DND-41 (cell line): ENCODE measurements at regions not wholly inside any gene's neighbourhood (a gene's known extent, or its start where the extent isn't known, plus 50 kb on each side); places are given as distances from the start of the nearest gene placed in this dataset.

Experiments
- ATAC-seq: fragments of 200-7000 bp; cut with Tn5 transposase; 3 replicates; pipeline ENCODE4 v1.9.1; 2021; ENCODE audit warnings: low read depth; ENCODE audit not compliant: insufficient read depth
- DNase-seq: peaks from one replicate; pipeline ENCODE4 v3.0.0-alpha.2; 2020
- H2AFZ ChIP-seq: 2 replicates; pipeline ENCODE4 v1.6.0; 2012; ENCODE audit warnings: low read depth, low read length
- H3K27ac ChIP-seq: 2 replicates; pipeline ENCODE4 v1.5.1; 2012; ENCODE audit warnings: low read length, inconsistent platforms
- H3K27me3 ChIP-seq: fragments of 200-600 bp; sonication (generic); 2 replicates; pipeline ENCODE4 v1.6.0; 2012; ENCODE audit warnings: low read length, mild to moderate bottlenecking, inconsistent platforms; ENCODE audit not compliant: insufficient read depth, poor library complexity
- H3K36me3 ChIP-seq: 2 replicates; pipeline ENCODE4 v1.5.1; 2012; ENCODE audit warnings: low read length, inconsistent platforms; ENCODE audit not compliant: insufficient read depth
- H3K4me1 ChIP-seq: 2 replicates; pipeline ENCODE4 v1.5.1; 2012; ENCODE audit warnings: mild to moderate bottlenecking, low read length; ENCODE audit not compliant: insufficient read depth
- H3K4me2 ChIP-seq: 2 replicates; pipeline ENCODE4 v1.6.0; 2012; ENCODE audit warnings: mild to moderate bottlenecking, moderate library complexity, low read length, inconsistent platforms; ENCODE audit not compliant: insufficient read depth
- H3K4me3 ChIP-seq, 2 experiments: fragments of 200-600 bp in 1 of 2; shearing (Covaris generic) in 1 of 2; 2 replicates each; pipeline ENCODE4 v1.5.1; 2012 to 2016; ENCODE audit warnings: inconsistent platforms in 2 of 2, low read length in 2 of 2, mild to moderate bottlenecking in 2 of 2, low read depth in 1 of 2, moderate library complexity in 1 of 2
- H3K79me2 ChIP-seq: 2 replicates; pipeline ENCODE4 v1.6.0; 2012; ENCODE audit warnings: low read length, inconsistent platforms; ENCODE audit not compliant: insufficient read depth
- H3K9ac ChIP-seq: 2 replicates; pipeline ENCODE4 v1.6.0; 2012; ENCODE audit warnings: low read depth, mild to moderate bottlenecking, inconsistent platforms, low read length, moderate library complexity
- H3K9me3 ChIP-seq: 2 replicates; pipeline ENCODE4 v1.5.1; 2012; ENCODE audit warnings: low read length, moderate library complexity, mild to moderate bottlenecking, inconsistent platforms; ENCODE audit not compliant: insufficient read depth, severe bottlenecking
- H4K20me1 ChIP-seq: 2 replicates; pipeline ENCODE4 v1.6.0; 2012; ENCODE audit warnings: low read length; ENCODE audit not compliant: insufficient read depth
- EZH2 ChIP-seq: IDR thresholded peaks from 3 replicates; pipeline ENCODE4 v1.6.1; 2012; ENCODE audit warnings: borderline replicate concordance, low read depth, mild to moderate bottlenecking, moderate library complexity, low read length, inconsistent platforms; ENCODE audit not compliant: severe bottlenecking
- TF ChIP-seq, protein P1 (sequence below): IDR thresholded peaks from 2 replicates; pipeline ENCODE4 v1.5.1; 2012; ENCODE audit warnings: borderline replicate concordance, low read length, moderate library complexity, mild to moderate bottlenecking; ENCODE audit not compliant: poor library complexity, severe bottlenecking; ENCODE audit errors: extremely low read depth

DNA sequence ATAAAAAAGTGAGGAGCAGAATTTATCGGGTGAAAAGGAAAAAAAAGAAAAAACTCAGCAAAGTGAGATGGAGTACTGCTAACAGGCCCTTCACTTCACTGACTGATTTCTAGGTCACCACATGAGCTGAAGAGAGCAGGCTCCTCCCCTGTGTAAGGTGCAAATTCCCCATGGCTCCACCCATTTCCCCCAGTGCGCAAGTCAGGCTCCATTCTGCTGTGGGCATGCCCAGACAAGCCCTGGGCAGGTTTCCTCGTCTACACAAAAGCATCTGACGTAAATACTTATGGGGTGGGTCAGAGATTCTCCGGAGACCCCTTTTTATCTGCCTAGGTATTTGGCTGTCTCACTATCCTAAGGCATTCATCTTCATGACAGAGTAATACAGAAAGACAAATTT, 157.9 kb downstream of the MAGEB5 start:
- Histone ChIP-seq H3K79me2 (no peaks in the 10 kb centered on the region), H3K4me3 (no peak overlapping the region), H3K27ac (no peak overlapping the region), H3K27me3 (no peaks in the 10 kb centered on the region), H4K20me1 (no peaks in the 10 kb centered on the region), H2AFZ (no peak overlapping the region), H3K4me2 (no peak overlapping the region), H3K4me1 (no peaks in the 10 kb centered on the region), H3K9ac (no peak overlapping the region), H3K9me3 (no peaks in the 10 kb centered on the region), H3K36me3 (no peaks in the 10 kb centered on the region)
- DNase-seq (no peak), ATAC-seq (no peak)
- no peak for TF ChIP-seq EZH2
- TF ChIP-seq, protein P1, sequence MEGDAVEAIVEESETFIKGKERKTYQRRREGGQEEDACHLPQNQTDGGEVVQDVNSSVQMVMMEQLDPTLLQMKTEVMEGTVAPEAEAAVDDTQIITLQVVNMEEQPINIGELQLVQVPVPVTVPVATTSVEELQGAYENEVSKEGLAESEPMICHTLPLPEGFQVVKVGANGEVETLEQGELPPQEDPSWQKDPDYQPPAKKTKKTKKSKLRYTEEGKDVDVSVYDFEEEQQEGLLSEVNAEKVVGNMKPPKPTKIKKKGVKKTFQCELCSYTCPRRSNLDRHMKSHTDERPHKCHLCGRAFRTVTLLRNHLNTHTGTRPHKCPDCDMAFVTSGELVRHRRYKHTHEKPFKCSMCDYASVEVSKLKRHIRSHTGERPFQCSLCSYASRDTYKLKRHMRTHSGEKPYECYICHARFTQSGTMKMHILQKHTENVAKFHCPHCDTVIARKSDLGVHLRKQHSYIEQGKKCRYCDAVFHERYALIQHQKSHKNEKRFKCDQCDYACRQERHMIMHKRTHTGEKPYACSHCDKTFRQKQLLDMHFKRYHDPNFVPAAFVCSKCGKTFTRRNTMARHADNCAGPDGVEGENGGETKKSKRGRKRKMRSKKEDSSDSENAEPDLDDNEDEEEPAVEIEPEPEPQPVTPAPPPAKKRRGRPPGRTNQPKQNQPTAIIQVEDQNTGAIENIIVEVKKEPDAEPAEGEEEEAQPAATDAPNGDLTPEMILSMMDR = no peak

DNA sequence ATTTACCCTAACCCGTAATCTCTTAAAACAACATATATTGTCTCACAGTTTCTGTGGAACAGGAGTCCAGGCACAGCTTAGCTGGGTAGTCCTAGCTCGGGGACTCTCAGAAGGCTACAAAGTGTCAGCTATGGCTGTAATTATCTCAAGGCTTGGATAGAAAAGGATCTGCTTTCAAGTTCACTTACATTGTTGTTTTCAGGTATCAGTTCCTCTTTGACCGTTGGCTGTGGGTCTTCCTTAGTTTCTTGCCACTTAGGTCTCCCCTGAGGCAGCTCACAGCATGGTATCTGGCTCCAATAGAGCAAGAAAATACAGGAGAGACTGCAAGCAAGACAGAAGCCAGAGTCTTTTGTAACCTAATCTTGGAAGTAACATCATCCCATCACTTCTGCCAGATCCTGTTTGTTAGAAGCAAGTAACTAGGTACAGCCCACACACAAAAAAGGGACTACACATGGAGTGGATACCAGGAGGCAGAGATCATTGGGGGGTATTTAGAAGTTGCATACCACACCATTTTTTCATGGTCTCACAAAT, 137.0 kb downstream of the MAGEB5 start:
- no peak for ATAC-seq
- no peak for DNase-seq
- H3K27me3 ChIP-seq = no peaks in the 10 kb centered on the region

DNA sequence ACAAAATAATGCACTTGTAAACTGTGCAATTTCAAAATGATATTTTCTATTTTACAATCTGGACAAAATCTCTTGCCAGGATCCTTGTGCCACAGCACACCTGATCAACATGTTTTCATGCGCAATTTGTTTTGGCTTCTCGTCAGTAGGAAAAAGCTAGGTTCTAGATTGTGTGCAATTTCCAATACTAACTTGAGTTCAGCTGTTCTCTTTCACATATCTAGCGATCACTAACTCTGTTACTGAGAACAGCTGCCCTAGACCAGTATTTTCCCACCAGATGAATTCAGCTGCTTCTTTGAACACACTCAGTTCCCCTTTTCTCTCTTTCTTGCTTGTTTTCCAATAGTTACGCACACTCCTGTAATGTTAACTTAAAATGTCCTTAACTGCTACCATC, 131.2 kb downstream of the MAGEB5 start:
- TF ChIP-seq, protein P1 = no peak
- no peak for TF ChIP-seq EZH2
- no peaks in the 10 kb centered on the region for H3K79me2 ChIP-seq
- no peaks in the 10 kb centered on the region for H3K27me3 ChIP-seq
- no peak overlapping the region for H3K9ac ChIP-seq
- H4K20me1 ChIP-seq = no peaks in the 10 kb centered on the region
- H3K4me3 ChIP-seq = no peak overlapping the region
- ATAC-seq (no peak), DNase-seq (no peak)
- H3K27ac ChIP-seq = no peak overlapping the region
- H3K9me3 ChIP-seq = no peaks in the 10 kb centered on the region
- no peaks in the 10 kb centered on the region for H3K4me1 ChIP-seq
- H3K4me2 ChIP-seq = no peak overlapping the region
- H3K36me3 ChIP-seq = no peaks in the 10 kb centered on the region
- no peak overlapping the region for H2AFZ ChIP-seq

More for the DNA sequence above, 137.0 kb downstream of the MAGEB5 start:
- Histone ChIP-seq H3K27ac (no peak overlapping the region), H3K9me3 (no peaks in the 10 kb centered on the region), H3K4me3 (no peak overlapping the region), H3K4me2 (no peak overlapping the region), H3K79me2 (no peaks in the 10 kb centered on the region), H3K9ac (no peak overlapping the region), H2AFZ (no peak overlapping the region), H3K36me3 (no peaks in the 10 kb centered on the region), H4K20me1 (no peaks in the 10 kb centered on the region), H3K4me1 (no peaks in the 10 kb centered on the region)
- TF ChIP-seq, protein P1 = no peak
- no peak for TF ChIP-seq EZH2

DNA sequence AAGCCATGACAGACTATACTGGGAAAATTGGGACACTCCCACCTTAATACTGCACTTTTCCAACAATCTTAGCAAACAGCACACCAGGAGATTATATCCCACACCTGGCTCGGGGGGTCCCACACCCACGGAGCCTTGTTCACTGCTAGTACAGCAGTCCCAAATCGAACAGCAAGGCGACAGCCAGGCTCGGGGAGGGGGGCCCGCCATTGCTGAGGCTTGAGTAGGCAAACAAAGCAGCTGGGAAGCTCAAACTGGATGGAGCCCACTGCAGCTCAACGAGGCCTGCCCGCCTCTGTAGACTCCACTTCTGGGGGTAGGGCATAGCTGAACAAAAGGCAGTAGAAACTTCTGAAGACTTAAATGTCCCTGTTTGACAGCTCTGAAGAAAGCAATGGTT, 118.3 kb downstream of the MAGEB5 start:
- Histone ChIP-seq H3K27ac (no peak overlapping the region), H3K36me3 (no peaks in the 10 kb centered on the region), H3K79me2 (no peaks in the 10 kb centered on the region), H3K4me2 (no peak overlapping the region), H3K4me1 (no peaks in the 10 kb centered on the region), H4K20me1 (no peaks in the 10 kb centered on the region), H3K9ac (no peak overlapping the region), H3K4me3 (no peak overlapping the region), H2AFZ (no peak overlapping the region), H3K9me3 (no peaks in the 10 kb centered on the region), H3K27me3 (no peaks in the 10 kb centered on the region)
- TF ChIP-seq EZH2 = no peak
- TF ChIP-seq, protein P1 = no peak
- ATAC-seq = no peak
- no peak for DNase-seq
